ENCODE measurements at regions not wholly inside any gene's neighbourhood (a gene's known extent, or its start where the extent isn't known, plus 50 kb on each side); places are given as distances from the start of the nearest gene placed in this dataset.

DNA sequence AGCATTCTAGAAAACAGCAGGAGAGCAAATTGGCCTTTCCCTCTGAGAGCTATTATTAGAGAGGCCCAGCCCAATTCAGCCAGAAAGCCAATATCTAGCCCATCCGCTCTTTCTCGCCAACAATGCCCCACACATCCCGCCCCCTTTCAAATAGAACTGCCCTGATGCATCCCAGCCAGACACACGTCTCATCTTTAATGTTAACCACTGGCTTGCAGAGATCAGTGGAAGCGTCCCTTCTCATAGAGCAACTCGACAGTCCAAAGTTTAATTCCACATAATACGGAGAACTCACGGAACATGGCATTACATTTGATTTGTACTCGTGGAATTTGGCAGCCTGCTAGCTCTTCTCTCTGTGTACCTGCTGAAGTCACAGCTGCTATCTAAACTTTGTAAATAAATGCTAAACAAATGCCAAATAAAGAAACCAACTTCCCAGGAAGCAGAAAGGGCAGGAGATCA is 304.4 kb downstream of the DHX15 start:
- no peak for DNase-seq
- Histone ChIP-seq H3K36me3 (replicated peaks in 1 of 2) (no peaks in the 10 kb centered on the region), H3K27ac (no peak overlapping the region), H3K4me1 (replicated peaks in 1 of 2) (no peaks in the 10 kb centered on the region), H3K27me3 (no peaks in the 10 kb centered on the region), H3K9me3 (replicated peaks in 1 of 3) (no peaks in the 10 kb centered on the region), H3K4me3 (no peak overlapping the region)
- intact Hi-C loops (cut with DNase I) = no loop called here
- TF ChIP-seq, protein P1, sequence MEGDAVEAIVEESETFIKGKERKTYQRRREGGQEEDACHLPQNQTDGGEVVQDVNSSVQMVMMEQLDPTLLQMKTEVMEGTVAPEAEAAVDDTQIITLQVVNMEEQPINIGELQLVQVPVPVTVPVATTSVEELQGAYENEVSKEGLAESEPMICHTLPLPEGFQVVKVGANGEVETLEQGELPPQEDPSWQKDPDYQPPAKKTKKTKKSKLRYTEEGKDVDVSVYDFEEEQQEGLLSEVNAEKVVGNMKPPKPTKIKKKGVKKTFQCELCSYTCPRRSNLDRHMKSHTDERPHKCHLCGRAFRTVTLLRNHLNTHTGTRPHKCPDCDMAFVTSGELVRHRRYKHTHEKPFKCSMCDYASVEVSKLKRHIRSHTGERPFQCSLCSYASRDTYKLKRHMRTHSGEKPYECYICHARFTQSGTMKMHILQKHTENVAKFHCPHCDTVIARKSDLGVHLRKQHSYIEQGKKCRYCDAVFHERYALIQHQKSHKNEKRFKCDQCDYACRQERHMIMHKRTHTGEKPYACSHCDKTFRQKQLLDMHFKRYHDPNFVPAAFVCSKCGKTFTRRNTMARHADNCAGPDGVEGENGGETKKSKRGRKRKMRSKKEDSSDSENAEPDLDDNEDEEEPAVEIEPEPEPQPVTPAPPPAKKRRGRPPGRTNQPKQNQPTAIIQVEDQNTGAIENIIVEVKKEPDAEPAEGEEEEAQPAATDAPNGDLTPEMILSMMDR (IDR thresholded peaks at IDR 0.05) = no peak
- no peak for TF ChIP-seq POLR2A (IDR thresholded peaks at IDR 0.05)
- 61 to 72% (median 68%) methylated on average over 9 of the region's 9 CpGs for WGBS, 4 donors

- intact Hi-C loops (cut with DNase I) = no loop called here
- Histone ChIP-seq H3K9me3 (replicated peaks in 1 of 3) (no peaks in the 10 kb centered on the region), H3K4me3 (no peak overlapping the region), H3K27ac (no peak overlapping the region), H3K4me1 (replicated peaks in 1 of 2) (no peaks in the 10 kb centered on the region), H3K36me3 (replicated peaks in 1 of 2) (no peaks in the 10 kb centered on the region), H3K27me3 (no peaks in the 10 kb centered on the region)
- WGBS, 4 donors = 76 to 83% (median 81%) methylated on average over 8 of the region's 8 CpGs
- TF ChIP-seq POLR2A (IDR thresholded peaks at IDR 0.05) = no peak
- TF ChIP-seq, protein P1 (IDR thresholded peaks at IDR 0.05) = no peak
- DNase-seq = no peak
Measured at GRCh38 chr4:24279469-24279868, 304.9 kb downstream of the DHX15 start.

GRCh38 chr4:24278693-24279092 is 305.7 kb downstream of the DHX15 start:
- no peak for DNase-seq
- intact Hi-C loops (cut with DNase I) = no loop called here

GRCh38 chr4:24274381-24274941 is 309.9 kb downstream of the DHX15 start:
- no peak for TF ChIP-seq POLR2A (IDR thresholded peaks at IDR 0.05)
- TF ChIP-seq, protein P1 (IDR thresholded peaks at IDR 0.05) = no peak
- no peak for DNase-seq
- Histone ChIP-seq H3K36me3 (replicated peaks in 1 of 2) (no peaks in the 10 kb centered on the region), H3K4me3 (no peak overlapping the region), H3K27ac (no peak overlapping the region), H3K4me1 (replicated peaks in 1 of 2) (no peaks in the 10 kb centered on the region), H3K27me3 (no peaks in the 10 kb centered on the region), H3K9me3 (replicated peaks in 1 of 3) (no peaks in the 10 kb centered on the region)
- intact Hi-C loops (cut with DNase I) = no loop called here
- WGBS, 4 donors = 72 to 88% (median 81%) methylated on average over 3 of the region's 3 CpGs

More at GRCh38 chr4:24278693-24279092, 305.7 kb downstream of the DHX15 start:
- Histone ChIP-seq H3K27me3 (no peaks in the 10 kb centered on the region), H3K9me3 (replicated peaks in 1 of 3) (no peaks in the 10 kb centered on the region), H3K27ac (no peak overlapping the region), H3K36me3 (replicated peaks in 1 of 2) (no peaks in the 10 kb centered on the region), H3K4me1 (replicated peaks in 1 of 2) (no peaks in the 10 kb centered on the region), H3K4me3 (no peak overlapping the region)
- 36 to 57% (median 42%) methylated on average over 4 of the region's 4 CpGs for WGBS, 4 donors
- TF ChIP-seq, protein P1 (IDR thresholded peaks at IDR 0.05) = no peak
- no peak for TF ChIP-seq POLR2A (IDR thresholded peaks at IDR 0.05)
